ENCODE measurements at regions not wholly inside any gene's neighbourhood (a gene's known extent, or its start where the extent isn't known, plus 50 kb on each side); places are given as distances from the start of the nearest gene placed in this dataset.

DNA sequence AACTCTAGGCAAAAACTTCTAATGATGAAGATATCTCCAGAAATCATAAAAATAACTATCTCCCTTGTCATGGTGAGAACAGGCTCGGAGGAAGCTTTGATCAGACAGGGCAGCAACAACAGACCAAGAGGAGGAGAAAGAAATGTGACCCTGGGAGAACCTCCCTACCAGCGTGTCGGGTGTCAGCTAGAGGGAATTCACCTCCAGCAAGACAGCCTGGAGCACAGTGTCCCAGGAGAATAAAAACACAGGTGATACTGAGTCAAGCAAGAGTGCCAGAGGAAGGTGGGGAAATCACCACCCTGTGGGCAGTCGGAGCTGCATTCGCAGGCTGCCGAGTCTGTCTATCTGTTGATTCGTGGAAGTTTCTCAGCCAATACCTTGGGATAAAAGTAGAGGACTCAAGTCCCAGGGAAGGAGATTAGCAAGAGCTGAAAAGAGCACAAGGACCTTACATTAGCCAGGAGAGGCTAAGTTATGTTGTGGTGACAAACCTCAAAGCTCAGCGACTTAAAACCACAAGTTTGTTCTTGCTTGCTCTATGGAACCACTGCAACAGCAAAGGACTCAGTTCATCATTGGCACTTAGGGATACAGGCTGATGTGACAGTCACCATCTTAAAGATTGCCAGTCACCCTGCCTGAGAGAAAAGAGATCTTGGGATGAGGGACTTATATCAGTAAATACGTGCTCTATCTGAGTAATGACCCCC is 598.3 kb downstream of the CCDC171 start:
- no peak for TF ChIP-seq CTCF (conservative IDR thresholded peaks at IDR 0.05; ENCODE audit: low read length)
- TF ChIP-seq EZH2phosphoT487 (IDR thresholded peaks at IDR 0.05; ENCODE audit: borderline replicate concordance, low read depth, low read length): no peak
